ENCODE measurements at regions not wholly inside any gene's neighbourhood (a gene's known extent, or its start where the extent isn't known, plus 50 kb on each side); places are given as distances from the start of the nearest gene placed in this dataset.

DNA sequence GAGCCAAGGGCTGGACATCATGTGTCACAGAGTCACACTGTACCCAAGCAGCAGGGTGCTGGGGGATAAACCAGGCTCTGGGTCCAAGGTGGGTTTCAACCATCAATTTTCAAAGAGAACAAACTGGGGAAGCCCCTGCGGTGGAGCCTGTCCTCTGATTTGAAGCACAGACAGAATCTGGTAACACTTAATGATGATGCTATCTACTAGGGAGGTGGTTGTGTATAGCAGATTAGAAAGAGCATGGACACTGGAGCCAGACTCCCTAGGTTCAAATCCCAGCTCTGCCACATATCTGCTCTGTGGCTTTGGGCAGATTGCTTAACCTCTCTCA is 204.9 kb upstream of the ZMIZ1 start:
- Histone ChIP-seq H4K8ac (ENCODE audit: low read depth, low read length) (no peak overlapping the region), H3K36me3 (ENCODE audit: control insufficient read depth, insufficient read depth, low read length) (no peaks in the 10 kb centered on the region), H2BK5ac (ENCODE audit: low read length) (no peak overlapping the region), H3K27me3 (ENCODE audit: insufficient read depth, low read length, poor library complexity) (no peaks in the 10 kb centered on the region), H3K9ac (ENCODE audit: low read length) (no peak overlapping the region), H2BK15ac (replicated peaks; ENCODE audit: low read depth) (no peak overlapping the region), H3K79me1 (ENCODE audit: low read length) (no peaks in the 10 kb centered on the region), H2AK5ac (ENCODE audit: low read length) (no peak overlapping the region), H3K18ac (ENCODE audit: low read length) (no peak overlapping the region), H3K4me3 (ENCODE audit: low read length) (no peak overlapping the region), H3K56ac (ENCODE audit: low read length) (no peak overlapping the region), H3K4me2 (ENCODE audit: low read length) (no peak overlapping the region), H3K23ac (ENCODE audit: low read length) (no peak overlapping the region), H2BK120ac (ENCODE audit: low read depth, low read length) (no peak overlapping the region), H3K4ac (ENCODE audit: low read depth, low read length) (no peak overlapping the region), H4K5ac (ENCODE audit: low read length) (no peak overlapping the region), H3K27ac (ENCODE audit: low read depth, low read length) (no peak overlapping the region), H3K4me1 (ENCODE audit: control insufficient read depth, low read depth, low read length) (no peaks in the 10 kb centered on the region), H3K79me2 (ENCODE audit: control insufficient read depth, insufficient read depth, low read length) (no peaks in the 10 kb centered on the region)
- no CpG with 5 or more reads among the region's 1 CpG for WGBS (ENCODE audit: extremely low coverage, insufficient coverage, low lambda C conversion rate)
- DNase-seq, result no peak

DNA sequence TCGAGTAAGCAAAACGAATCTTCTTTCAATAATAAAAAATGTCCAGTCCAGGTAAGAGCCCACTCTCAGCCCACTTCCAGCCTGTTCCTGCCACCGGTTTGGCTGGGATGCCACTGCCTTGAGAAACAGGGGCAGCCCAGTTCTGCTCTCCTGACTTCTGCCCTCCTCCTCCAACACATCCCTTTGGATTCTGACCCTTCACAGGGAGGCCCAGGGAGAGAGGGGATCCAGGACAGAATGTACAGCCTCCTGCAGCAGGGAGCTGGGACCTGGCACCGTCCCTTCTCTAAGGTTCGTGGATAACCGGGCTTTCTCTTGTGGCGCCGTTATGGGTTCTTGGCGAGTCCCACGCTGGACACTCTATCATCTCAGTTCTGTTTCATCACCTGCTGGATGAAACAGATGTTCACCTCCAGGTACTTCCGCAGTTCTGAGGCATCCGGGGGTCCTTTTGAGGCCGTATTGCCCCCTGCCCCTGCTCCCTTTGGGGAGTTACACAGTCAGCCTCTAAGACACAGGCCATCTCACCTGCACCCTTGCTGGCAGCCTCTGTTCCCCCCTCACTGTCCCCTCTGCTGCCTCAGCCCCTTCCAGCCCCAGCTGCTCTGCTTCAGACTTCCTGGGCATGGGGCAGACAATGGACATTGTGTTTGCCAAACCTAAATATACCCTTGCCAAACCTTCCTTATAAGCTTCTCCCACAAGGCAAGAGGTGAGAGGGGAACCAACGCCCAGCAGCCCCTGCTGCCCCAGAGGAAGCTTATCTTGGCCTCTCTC is 203.8 kb upstream of the ZMIZ1 start:
- DNase-seq, result no peak
- no peak overlapping the region for H2BK15ac ChIP-seq (replicated peaks; ENCODE audit: low read depth)

DNA sequence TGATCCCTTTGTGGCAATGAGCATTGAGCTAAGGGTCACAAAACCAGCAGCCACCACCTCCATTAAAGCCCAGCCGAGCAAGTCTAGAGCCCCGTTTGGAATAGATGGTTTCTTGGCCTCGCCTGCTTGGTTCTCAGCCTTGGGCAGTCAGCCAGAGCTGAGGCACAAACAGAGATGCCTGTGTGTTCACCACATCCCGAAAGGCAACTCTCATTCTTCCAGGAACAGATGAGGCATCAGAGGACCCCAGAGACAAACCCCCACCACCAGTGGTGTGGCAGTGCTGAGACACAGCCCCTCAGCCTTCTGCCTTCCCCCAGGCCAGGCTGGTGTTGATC is 203.3 kb upstream of the ZMIZ1 start:
- Histone ChIP-seq H3K4me3 (ENCODE audit: low read length) (no peak overlapping the region), H3K27me3 (ENCODE audit: insufficient read depth, low read length, poor library complexity) (no peaks in the 10 kb centered on the region), H3K27ac (ENCODE audit: low read depth, low read length) (no peak overlapping the region), H4K5ac (ENCODE audit: low read length) (no peak overlapping the region), H3K4ac (ENCODE audit: low read depth, low read length) (no peak overlapping the region), H3K79me1 (ENCODE audit: low read length) (no peaks in the 10 kb centered on the region), H3K79me2 (ENCODE audit: control insufficient read depth, insufficient read depth, low read length) (no peaks in the 10 kb centered on the region), H3K18ac (ENCODE audit: low read length) (no peak overlapping the region), H2BK5ac (ENCODE audit: low read length) (no peak overlapping the region), H3K36me3 (ENCODE audit: control insufficient read depth, insufficient read depth, low read length) (no peaks in the 10 kb centered on the region), H3K4me1 (ENCODE audit: control insufficient read depth, low read depth, low read length) (no peaks in the 10 kb centered on the region), H4K8ac (ENCODE audit: low read depth, low read length) (no peak overlapping the region), H2BK15ac (replicated peaks; ENCODE audit: low read depth) (no peak overlapping the region), H3K4me2 (ENCODE audit: low read length) (no peak overlapping the region), H2BK120ac (ENCODE audit: low read depth, low read length) (no peak overlapping the region), H3K23ac (ENCODE audit: low read length) (no peak overlapping the region), H3K9ac (ENCODE audit: low read length) (no peak overlapping the region), H2AK5ac (ENCODE audit: low read length) (no peak overlapping the region), H3K56ac (ENCODE audit: low read length) (no peak overlapping the region)
- no peak for DNase-seq
- no CpG with 5 or more reads among the region's 4 CpGs for WGBS (ENCODE audit: extremely low coverage, insufficient coverage, low lambda C conversion rate)

More for the DNA sequence above, 203.8 kb upstream of the ZMIZ1 start:
- Histone ChIP-seq H3K4me3 (ENCODE audit: low read length) (no peak overlapping the region), H3K79me2 (ENCODE audit: control insufficient read depth, insufficient read depth, low read length) (no peaks in the 10 kb centered on the region), H3K27me3 (ENCODE audit: insufficient read depth, low read length, poor library complexity) (no peaks in the 10 kb centered on the region), H3K9ac (ENCODE audit: low read length) (no peak overlapping the region), H3K23ac (ENCODE audit: low read length) (no peak overlapping the region), H3K36me3 (ENCODE audit: control insufficient read depth, insufficient read depth, low read length) (no peaks in the 10 kb centered on the region), H3K4ac (ENCODE audit: low read depth, low read length) (no peak overlapping the region), H3K79me1 (ENCODE audit: low read length) (no peaks in the 10 kb centered on the region), H3K4me2 (ENCODE audit: low read length) (no peak overlapping the region), H2BK120ac (ENCODE audit: low read depth, low read length) (no peak overlapping the region), H3K4me1 (ENCODE audit: control insufficient read depth, low read depth, low read length) (no peaks in the 10 kb centered on the region), H3K18ac (ENCODE audit: low read length) (no peak overlapping the region), H3K56ac (ENCODE audit: low read length) (no peak overlapping the region), H2AK5ac (ENCODE audit: low read length) (no peak overlapping the region), H4K5ac (ENCODE audit: low read length) (no peak overlapping the region), H2BK5ac (ENCODE audit: low read length) (no peak overlapping the region), H3K27ac (ENCODE audit: low read depth, low read length) (no peak overlapping the region), H4K8ac (ENCODE audit: low read depth, low read length) (no peak overlapping the region)
- WGBS (ENCODE audit: extremely low coverage, insufficient coverage, low lambda C conversion rate), result no CpG with 5 or more reads among the region's 14 CpGs

DNA sequence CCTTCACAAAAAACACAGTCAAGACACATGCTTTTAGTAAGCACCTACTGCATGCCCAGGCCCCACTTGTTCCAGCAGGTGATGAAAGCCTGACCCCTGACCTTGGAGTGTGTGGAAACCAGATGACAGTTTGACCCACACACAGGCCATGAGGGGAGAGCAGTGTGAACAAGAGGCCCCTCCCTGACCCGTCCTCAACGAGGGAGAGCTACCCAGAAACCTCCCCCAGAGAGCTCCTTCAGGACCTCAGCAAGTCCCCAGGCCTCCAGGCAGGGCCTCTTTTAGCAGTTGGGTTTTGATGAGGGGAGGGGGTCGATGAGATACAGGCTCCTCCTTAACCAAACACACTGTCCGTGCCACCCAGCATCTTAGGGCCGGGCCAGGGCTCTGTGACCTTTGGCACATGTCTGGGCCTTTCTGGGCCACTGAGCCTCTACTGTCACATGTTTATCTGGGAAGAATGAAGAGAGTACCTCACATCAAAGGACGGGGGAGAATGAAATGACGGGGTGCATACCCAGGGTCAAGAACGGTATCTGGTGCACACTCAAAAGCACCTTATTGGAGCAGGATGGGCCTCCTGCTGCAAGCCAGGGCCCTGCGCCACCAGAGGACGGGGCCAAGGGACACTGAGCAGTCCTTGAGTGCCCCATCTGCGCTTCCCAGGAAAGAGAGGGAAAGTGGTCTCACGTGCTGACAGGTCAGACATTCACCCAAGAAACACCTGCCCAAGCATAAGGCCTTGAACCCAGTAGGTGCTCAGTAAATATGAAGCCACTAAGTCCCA is 202.6 kb upstream of the ZMIZ1 start:
- Histone ChIP-seq H2BK5ac (ENCODE audit: low read length) (no peak overlapping the region), H3K56ac (ENCODE audit: low read length) (no peak overlapping the region), H4K5ac (ENCODE audit: low read length) (no peak overlapping the region), H3K4me2 (ENCODE audit: low read length) (no peak overlapping the region), H2BK120ac (ENCODE audit: low read depth, low read length) (no peak overlapping the region), H2BK15ac (replicated peaks; ENCODE audit: low read depth) (no peak overlapping the region), H3K4ac (ENCODE audit: low read depth, low read length) (no peak overlapping the region), H2AK5ac (ENCODE audit: low read length) (no peak overlapping the region), H3K79me2 (ENCODE audit: control insufficient read depth, insufficient read depth, low read length) (no peaks in the 10 kb centered on the region), H3K9ac (ENCODE audit: low read length) (no peak overlapping the region), H3K4me3 (ENCODE audit: low read length) (no peak overlapping the region), H3K27ac (ENCODE audit: low read depth, low read length) (no peak overlapping the region), H3K23ac (ENCODE audit: low read length) (no peak overlapping the region), H4K8ac (ENCODE audit: low read depth, low read length) (no peak overlapping the region), H3K18ac (ENCODE audit: low read length) (no peak overlapping the region), H3K4me1 (ENCODE audit: control insufficient read depth, low read depth, low read length) (no peaks in the 10 kb centered on the region), H3K27me3 (ENCODE audit: insufficient read depth, low read length, poor library complexity) (no peaks in the 10 kb centered on the region), H3K36me3 (ENCODE audit: control insufficient read depth, insufficient read depth, low read length) (no peaks in the 10 kb centered on the region), H3K79me1 (ENCODE audit: low read length) (no peaks in the 10 kb centered on the region)
- WGBS (ENCODE audit: extremely low coverage, insufficient coverage, low lambda C conversion rate), result no CpG with 5 or more reads among the region's 12 CpGs
- DNase-seq, result no peak

DNA sequence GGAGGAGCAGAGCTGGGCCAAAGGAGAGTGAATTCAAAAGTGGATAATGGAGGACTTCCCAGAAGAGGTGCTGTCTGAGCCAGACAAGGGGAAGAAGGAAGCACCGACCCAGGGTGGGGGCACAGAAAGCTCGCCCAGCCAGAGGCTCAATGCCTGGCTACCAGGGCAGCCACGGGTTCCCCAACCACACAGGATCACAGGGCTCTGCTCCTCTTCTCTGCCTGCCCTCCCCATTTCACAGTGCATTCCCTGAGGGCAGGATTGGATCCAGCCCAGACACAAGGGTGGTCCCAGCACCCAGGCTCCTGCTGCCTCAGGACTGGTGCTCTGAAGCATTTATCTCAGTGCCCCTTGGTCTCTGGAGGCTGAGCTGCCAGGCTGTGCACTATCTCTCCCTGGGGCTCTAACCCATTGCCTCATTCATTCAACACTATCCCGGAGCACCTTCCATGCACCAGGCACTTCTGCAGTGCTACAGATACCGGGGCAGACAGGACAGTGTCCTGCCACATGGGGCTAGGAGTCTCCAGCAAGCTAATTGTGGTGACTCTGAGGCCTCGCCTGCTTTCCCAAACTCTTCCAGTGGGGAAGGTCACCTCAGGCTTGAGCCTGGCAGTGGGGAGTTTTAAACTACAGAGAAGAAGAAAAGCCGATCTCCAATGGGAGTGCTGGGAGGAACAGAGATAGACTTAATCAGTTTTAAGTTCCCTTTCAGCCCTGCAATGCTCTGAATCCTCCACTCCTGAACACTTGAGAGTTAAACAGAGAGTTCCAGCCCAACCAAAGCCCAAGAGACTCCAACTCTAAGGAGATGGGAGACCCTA is 201.8 kb upstream of the ZMIZ1 start:
- Histone ChIP-seq H3K27me3 (ENCODE audit: insufficient read depth, low read length, poor library complexity) (no peaks in the 10 kb centered on the region), H3K27ac (ENCODE audit: low read depth, low read length) (no peak overlapping the region), H2BK120ac (ENCODE audit: low read depth, low read length) (no peak overlapping the region), H3K23ac (ENCODE audit: low read length) (no peak overlapping the region), H2BK5ac (ENCODE audit: low read length) (no peak overlapping the region), H3K79me1 (ENCODE audit: low read length) (no peaks in the 10 kb centered on the region), H3K4ac (ENCODE audit: low read depth, low read length) (no peak overlapping the region), H2AK5ac (ENCODE audit: low read length) (no peak overlapping the region), H3K18ac (ENCODE audit: low read length) (no peak overlapping the region), H4K8ac (ENCODE audit: low read depth, low read length) (no peak overlapping the region), H3K4me2 (ENCODE audit: low read length) (no peak overlapping the region), H3K79me2 (ENCODE audit: control insufficient read depth, insufficient read depth, low read length) (no peaks in the 10 kb centered on the region), H3K36me3 (ENCODE audit: control insufficient read depth, insufficient read depth, low read length) (no peaks in the 10 kb centered on the region), H3K4me1 (ENCODE audit: control insufficient read depth, low read depth, low read length) (no peaks in the 10 kb centered on the region), H3K56ac (ENCODE audit: low read length) (no peak overlapping the region), H4K5ac (ENCODE audit: low read length) (no peak overlapping the region), H2BK15ac (replicated peaks; ENCODE audit: low read depth) (no peak overlapping the region), H3K9ac (ENCODE audit: low read length) (no peak overlapping the region), H3K4me3 (ENCODE audit: low read length) (no peak overlapping the region)
- WGBS (ENCODE audit: extremely low coverage, insufficient coverage, low lambda C conversion rate), result no CpG with 5 or more reads among the region's 7 CpGs
- no peak for DNase-seq

Data from mesendoderm (in vitro differentiated cells).